IMR-90 (cell line): ENCODE measurements at regions not wholly inside any gene's neighbourhood (a gene's known extent, or its start where the extent isn't known, plus 50 kb on each side); places are given as distances from the start of the nearest gene placed in this dataset.

Source experiments
- CHD1 ChIP-seq: IDR thresholded peaks from 2 replicates; pipeline ENCODE4 v1.6.1; 2012; ENCODE audit warnings: low read depth, low read length, improper control_type of control experiment
- POLR2A ChIP-seq: IDR thresholded peaks from 2 replicates; pipeline ENCODE4 v1.6.1; 2012; ENCODE audit warnings: mild to moderate bottlenecking, low read depth, low read length
- RFX5 ChIP-seq: IDR thresholded peaks from 2 replicates; pipeline ENCODE4 v1.8.0; 2012; ENCODE audit warnings: low read depth, mild to moderate bottlenecking, low read length, moderate library complexity
- TF ChIP-seq, protein P1 (sequence below): conservative IDR thresholded peaks from 2 replicates; pipeline ENCODE4 v1.5.1; 2012; ENCODE audit warnings: mild to moderate bottlenecking, low read depth, low read length, improper control_type of control experiment

DNA sequence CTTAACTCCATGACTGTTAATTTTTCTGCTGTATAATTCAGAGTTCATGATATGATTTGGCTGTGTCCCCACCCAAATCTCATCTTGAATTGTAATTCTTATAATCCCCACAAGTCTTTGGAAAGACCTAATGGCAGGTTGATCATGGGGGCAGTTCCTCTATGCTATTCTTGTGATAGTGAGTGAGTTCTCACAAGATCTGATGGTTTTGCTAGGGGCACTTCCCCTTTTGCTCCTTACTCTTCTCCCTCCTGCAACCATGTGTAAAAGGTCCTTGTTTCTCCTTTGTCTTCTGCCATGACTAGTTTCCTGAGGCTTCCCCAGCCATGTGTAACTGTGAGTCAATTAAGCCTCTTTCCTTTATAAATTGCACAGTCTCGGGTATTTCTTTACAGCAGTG is 1751.9 kb downstream of the ARAP2 start:
- TF ChIP-seq, protein P1, sequence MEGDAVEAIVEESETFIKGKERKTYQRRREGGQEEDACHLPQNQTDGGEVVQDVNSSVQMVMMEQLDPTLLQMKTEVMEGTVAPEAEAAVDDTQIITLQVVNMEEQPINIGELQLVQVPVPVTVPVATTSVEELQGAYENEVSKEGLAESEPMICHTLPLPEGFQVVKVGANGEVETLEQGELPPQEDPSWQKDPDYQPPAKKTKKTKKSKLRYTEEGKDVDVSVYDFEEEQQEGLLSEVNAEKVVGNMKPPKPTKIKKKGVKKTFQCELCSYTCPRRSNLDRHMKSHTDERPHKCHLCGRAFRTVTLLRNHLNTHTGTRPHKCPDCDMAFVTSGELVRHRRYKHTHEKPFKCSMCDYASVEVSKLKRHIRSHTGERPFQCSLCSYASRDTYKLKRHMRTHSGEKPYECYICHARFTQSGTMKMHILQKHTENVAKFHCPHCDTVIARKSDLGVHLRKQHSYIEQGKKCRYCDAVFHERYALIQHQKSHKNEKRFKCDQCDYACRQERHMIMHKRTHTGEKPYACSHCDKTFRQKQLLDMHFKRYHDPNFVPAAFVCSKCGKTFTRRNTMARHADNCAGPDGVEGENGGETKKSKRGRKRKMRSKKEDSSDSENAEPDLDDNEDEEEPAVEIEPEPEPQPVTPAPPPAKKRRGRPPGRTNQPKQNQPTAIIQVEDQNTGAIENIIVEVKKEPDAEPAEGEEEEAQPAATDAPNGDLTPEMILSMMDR, result no peak
- TF ChIP-seq POLR2A, result no peak
- TF ChIP-seq CHD1, result no peak
- no peak for TF ChIP-seq RFX5
